ENCODE measurements at regions not wholly inside any gene's neighbourhood (a gene's known extent, or its start where the extent isn't known, plus 50 kb on each side); places are given as distances from the start of the nearest gene placed in this dataset.

- TF ChIP-seq SP1 (IDR thresholded peaks at IDR 0.05) = no peak
- no peak for TF ChIP-seq HDGF (IDR thresholded peaks at IDR 0.05; ENCODE audit: borderline replicate concordance)
- no peak for TF ChIP-seq LEF1 (IDR thresholded peaks at IDR 0.05; ENCODE audit: borderline replicate concordance)
- no peak for TF ChIP-seq BHLHE40 (IDR thresholded peaks at IDR 0.05; ENCODE audit: borderline replicate concordance)
- TF ChIP-seq FOXM1 (IDR thresholded peaks at IDR 0.05; ENCODE audit: borderline replicate concordance) = no peak
Measured at GRCh38 chr13:79662882-79663281, 181.9 kb downstream of the NDFIP2 start.
